HG03175 (cell line): ENCODE measurements at regions not wholly inside any gene's neighbourhood (a gene's known extent, or its start where the extent isn't known, plus 50 kb on each side); places are given as distances from the start of the nearest gene placed in this dataset.
"Not testable (repeated sequence)": the region's sequence is repeated elsewhere in the genome, so short reads cannot be mapped to it uniquely, and the experiment has no call there.

Source experiments
- ATAC-seq: cut with Tn5 transposase; IDR thresholded peaks from one replicate; pipeline ENCODE4 v1.9.1; 2021; ENCODE audit warnings: mild to moderate bottlenecking, moderate library complexity; ENCODE audit not compliant: unreplicated experiment

DNA sequence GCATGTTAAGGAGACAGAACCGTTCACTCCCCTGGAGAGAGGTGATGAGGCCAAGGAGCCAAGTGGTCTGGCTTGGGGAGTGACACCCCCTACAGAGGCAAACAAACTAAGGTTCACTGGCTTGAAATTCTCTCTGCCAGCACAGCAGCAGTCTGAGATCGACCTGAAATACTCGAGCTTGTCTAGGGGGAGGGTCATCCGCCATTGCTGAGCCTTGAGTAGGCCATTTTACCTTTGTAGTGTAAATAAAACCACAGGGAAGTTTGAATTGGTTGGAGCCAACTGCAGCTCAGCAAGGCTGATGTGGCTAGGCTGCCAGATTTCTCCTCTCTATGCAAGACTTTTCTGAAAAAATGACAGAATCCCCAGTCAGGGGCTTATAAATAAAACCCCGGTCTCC is 52.9 kb downstream of the CDY2B start:
- ATAC-seq = not testable (repeated sequence)

DNA sequence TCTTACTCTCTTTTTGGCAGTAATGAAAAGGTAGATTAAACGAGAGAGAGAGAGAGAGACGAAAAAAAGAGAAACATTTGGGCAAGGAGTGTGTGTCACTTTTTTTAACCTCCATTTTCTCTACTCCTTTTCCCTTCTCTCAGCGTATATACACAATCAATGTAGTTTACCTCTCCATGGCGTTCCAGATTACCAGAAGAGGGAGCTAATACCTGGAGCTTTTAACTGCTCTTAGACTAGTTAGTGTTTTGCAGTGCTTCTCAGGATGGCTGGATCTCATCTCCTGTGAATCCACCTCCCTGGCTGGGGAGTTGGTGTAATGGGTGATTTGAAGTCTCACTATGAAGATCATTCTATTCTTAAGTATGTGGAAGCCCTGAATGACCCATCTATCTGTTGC is 60.3 kb downstream of the CDY2B start:
- not testable (repeated sequence) for ATAC-seq

DNA sequence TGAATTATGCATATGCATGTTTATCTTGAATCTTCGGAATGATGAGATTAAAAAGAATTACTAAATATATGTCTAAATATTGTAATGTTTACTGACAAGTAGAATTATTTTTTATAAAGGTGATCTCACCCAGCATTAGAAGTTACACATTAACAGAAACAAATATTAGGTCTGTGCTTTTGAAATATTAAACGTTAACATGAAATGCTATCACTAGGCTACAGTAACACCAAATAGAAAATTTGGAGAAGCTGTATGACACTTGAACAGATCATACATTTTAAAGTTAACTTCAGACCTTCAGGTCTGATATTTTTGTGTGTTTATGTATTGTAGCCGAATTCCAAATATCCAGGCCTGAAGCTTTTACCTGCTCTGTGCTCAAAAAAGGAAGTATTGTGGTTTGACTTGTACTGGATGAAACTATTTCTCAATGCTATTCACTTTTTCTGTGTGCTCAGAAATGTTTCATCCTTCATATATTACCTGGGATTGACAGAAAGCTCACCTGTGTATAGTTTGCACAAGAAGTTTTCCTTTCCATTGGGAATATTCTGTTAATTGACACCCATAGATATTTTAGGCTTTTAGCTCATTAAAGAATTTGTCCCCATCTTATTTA is 60.9 kb downstream of the CDY2B start:
- not testable (repeated sequence) for ATAC-seq

DNA sequence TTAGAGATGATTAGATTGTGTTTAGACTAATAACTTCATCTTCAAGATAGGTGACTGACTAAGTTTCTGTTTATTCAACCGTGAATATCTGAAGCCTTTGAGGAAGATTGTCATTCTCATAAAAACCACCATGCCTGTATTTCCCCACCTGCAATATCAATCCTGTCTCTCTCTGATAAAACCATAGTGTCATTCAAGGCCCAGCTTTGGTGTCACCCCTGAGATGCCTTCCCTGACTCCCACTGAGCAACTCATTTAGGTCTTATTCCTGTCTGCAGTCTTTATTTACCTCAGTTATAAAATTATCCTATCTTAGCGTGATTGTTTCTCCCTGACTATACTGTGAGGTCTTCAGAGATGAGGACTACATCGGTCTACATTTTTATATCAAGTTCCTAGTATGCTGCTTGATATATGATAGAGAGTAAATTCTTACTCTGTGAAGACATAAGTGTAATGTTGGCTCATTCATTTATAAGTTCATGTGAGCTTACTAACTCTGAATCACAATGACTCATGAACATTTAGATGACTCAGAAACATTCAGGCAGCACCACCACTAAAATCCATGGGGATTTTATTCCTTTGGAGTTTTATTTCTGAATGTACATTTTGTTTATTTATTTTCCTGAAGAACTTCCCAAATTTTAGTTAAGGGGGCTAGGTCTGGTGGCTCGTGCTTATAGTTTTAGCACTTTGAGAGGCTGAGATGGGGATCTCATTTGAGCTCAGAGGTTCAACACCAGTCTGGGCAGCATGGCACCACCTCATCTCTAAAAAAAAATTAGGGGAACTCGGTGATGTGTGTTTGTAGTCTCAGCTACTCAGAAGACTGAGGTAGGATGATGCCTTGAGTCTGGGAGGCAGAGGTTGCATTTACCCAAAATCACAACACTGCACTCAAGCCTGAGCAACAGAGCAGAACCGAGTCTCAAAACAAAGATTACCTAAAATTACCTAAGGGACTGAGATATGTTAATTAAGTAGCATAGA is 62.6 kb downstream of the CDY2B start:
- ATAC-seq = not testable (repeated sequence)

DNA sequence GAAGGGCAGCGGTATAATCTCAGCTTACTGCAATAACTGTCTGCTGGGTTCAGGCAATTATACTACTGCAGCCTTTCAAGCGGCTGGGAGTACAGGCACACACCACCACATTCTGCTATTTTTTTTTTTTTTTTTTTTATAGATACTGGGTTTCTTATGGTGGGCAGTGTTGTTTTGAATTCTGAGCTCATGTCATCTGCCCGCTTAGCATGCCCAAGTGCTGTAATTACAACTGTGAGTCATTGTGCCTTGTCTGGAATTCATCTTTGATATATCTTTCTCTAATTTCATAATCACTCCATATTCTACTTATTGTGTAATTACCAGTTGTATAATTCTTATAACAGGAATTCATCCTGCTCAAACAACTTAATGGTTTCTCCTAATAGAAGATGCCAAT is 67.4 kb downstream of the CDY2B start:
- not testable (repeated sequence) for ATAC-seq

DNA sequence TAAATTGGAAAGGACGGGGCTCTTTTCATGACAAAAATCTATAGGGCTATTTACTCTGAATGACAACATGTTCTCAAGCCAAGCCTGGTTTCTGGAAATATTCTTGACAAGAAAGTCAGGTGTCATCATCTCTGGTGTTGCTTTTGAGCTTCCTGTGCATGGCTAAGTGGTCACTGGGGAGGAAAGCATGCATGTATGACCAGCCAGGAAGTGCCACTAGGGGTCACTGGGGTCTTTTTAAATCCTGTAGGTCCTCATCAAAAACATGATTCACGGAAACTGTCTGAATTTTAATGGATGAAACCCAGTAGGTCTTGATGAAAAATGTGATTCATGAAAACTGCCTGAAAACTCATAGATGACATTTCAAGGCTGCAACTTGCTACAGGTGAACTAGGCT is 80.1 kb downstream of the CDY2B start:
- ATAC-seq = not testable (repeated sequence)

DNA sequence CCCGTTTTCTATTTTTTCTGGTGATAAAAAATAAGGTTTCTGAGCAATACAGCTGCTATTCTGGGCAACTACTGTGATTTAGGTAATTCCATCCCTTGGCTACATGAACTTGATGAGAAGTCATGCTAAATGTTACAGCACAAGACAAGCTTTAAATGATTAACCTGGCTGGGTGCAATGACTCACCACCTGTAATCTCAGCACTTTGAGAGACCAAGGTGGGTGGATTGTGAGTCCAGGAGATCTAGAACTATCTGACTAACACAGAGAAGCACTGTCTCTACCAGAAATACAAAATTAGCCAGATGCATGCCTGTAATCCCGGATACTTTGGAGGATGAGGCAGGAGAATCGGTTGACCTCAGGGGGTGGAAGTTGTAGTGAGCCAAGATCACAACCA is 92.8 kb downstream of the CDY2B start:
- ATAC-seq = not testable (repeated sequence)

DNA sequence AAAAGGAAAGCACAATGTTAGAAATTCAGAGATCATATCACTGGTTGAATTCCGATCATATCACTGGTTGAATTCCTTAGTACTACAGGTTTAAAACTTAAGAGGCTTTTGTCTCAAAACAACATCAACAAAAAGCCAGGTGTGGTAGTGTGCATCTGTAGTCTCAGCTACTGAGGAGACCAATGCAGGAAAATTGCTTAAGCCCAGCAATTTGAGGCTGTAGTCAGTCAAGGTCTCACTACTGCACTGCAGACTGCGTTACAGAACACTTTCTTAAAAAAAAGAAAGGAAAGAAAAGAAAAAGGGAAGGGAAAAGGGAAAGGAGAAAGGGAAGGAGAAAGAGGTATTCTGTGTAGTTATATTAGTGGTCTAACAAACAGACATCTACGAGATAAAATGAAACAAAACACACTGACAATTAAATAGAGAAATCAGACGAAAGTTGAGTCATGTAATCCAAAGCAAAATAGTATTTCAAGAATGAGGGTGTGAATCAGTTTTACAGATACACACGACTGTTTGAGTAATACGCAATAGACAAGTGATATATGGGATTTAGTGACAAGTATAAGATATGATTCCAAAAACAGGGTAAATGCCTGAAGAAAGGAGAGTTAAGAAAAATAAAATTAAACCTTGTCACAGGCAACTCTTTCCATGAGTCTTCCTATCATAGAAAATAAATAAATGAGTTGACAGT is 113.9 kb downstream of the CDY2B start:
- not testable (repeated sequence) for ATAC-seq

DNA sequence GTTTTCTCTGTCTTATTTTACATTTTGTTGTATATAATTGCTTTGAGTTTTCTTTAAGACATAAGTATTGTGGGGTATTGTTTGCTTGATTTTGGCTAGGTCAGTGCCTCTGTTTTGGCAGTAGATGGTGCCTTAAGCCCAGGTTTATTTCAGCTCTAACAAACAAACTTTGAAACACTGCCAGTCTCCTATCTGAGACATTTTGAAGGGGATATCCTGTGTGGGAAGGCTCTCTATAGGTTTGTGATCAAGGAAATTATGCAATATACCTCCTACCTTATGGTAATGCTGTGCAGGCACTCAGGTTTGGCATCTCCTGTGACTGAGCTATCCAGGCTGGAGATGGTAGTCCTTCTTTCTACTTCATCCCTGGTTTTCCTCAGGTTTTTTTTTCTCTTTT is 120.8 kb downstream of the CDY2B start:
- ATAC-seq = not testable (repeated sequence)

DNA sequence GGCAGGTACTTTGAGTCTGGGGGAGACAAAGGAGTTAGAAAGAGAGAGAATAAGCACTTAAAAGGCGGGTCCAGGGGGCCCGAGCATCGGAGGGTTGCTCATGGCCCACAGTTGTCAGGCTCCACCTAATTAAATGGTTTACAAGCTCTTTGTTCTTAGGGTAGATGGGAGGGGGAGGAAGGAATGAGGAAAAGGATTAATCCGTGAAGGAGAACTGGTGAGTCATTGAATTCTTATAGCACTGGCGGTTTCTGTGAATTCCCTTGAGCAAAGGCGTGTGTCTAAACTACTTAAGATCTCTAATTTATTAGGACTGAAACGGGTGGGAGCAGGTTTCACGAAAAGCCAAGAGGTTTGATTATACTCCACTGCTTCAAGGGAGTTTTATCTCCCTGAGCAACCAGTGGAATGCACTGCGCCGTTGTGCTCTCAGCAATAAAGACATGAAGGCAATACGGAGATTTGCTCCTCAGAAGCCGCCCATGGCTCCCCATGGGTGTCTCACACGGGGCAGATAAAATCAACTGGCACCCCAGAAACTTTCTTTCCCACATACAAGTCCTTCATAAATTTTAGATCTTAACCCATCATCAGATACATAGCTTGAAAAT is 127.0 kb downstream of the CDY2B start:
- not testable (repeated sequence) for ATAC-seq

DNA sequence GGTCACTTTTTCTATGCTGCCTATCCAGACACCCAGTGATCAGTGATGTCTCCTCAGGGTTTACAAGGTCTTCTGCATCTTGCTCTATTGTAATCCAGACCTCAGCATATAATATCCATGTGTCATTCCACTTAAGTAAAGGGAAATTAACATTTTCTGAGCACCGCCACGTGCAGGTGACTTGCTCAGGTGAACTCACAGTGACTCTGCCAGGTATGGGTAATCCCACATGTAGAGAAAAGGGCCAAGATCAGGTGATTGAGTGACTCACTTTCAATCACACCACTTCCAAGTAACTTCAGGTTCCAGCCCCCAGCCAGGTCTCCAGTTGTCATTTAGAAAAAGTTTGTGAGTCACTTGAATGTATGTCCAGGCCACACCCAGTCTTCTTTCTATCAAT is 140.2 kb downstream of the CDY2B start:
- ATAC-seq = not testable (repeated sequence)

DNA sequence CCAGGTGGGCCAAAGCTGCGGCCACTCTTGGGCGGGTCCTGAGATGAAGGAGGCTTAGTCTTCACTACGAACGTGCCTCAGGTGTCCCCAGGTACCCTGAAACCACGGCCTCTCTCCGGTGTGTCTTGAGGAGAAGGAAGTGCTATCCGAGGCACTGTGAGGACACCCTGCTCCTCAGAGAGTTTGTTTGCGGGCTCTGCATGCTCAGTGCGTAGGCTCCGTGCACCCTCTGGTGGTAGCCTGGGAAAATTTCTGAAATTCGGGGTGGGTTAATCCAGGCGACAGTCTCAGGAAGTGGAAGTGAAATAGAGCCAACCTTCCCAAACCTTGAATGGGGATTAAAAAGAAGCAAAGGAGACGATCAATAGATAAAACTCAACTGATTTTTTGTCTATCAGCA is 150.5 kb downstream of the CDY2B start:
- not testable (repeated sequence) for ATAC-seq

DNA sequence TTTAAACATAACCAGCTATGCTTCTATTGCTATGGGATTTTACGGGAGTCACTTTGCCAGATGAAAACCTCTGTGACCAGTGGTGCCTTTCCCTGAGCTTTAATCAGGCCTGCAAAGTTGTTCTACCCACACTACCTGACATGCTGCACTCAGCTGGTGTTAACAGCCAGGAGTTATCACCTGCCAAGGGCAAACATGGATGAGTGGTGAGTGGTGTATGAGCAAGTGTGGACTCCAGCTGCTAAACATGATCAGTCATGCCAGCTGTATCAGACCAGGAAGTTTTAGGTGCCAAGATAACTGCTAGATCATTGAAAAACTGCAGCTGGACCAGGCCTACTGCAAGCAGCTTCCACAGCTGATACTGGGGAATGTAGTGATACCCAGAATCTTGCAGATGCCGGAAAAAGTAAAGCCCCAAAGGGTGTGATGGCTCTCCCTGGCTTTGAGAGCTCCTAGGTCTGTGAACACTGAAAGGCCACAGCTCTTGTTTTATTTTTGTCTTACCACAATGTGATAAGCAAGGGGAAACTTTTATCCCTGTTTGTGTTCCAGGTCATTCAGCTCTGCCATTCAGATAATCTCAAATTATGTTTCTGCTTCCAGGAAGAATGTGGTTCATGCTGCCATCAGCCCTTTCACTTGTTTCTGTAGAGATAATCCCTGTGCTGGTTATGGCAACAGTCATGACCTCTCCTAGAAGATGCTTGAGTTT is 163.5 kb downstream of the CDY2B start:
- not testable (repeated sequence) for ATAC-seq

DNA sequence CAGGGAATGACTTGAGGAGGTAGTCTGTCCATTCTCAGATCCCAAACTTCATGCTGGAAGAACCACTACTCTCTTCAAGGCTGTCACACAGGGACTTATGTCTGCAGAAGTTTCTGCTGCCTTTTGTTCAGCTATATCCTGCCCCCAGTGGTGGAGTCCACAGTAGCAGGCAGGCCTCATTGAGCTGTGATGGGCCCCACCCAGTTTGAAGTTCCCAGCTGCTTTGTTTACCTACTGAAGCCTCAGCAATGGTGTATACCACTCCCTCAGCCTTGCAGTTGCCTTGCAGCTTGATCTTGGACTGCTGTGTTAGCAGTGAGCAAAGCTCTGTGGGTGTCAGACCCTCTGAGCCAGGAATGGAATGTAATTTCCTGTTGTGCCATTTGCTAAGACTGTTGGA is 212.0 kb downstream of the CDY2B start:
- not testable (repeated sequence) for ATAC-seq

DNA sequence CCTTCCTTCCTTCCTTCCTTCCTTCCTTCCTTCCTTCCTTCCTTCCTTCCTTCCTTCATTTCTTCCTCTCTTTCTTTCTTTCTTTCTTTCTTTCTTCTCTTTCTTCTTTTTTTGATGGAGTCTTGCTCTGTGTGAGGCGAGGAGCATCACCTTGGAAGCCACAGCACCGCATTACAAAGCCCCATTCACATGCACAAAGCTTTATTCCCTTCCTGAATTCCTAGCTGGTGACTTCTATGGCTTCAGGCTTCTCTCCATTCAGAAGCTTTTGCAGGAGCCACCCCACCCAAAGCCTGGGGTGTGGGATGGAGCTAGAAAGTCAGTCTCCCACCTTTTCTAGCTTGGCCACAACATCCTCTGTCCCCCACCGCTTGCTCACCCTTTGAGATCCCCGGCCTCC is 237.0 kb downstream of the CDY2B start:
- not testable (repeated sequence) for ATAC-seq

DNA sequence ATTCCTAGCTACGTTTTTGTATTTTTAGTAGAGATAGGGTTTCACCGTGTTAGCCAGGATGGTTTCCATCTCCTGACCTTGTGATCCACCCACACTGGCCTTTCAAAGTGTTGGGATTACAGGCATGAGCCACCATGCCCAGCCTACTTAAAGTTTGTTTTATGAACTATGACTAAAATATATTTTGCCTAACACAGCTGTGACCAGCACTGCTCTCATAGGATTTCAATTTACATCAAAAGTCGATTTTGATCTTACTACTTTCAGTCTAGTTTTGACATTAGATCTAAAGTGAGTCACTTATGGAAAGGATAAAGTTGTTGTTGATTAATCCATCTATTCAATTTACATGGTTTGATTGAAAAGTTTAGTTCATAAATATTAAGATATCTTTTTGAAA is 245.5 kb downstream of the CDY2B start:
- ATAC-seq = not testable (repeated sequence)

DNA sequence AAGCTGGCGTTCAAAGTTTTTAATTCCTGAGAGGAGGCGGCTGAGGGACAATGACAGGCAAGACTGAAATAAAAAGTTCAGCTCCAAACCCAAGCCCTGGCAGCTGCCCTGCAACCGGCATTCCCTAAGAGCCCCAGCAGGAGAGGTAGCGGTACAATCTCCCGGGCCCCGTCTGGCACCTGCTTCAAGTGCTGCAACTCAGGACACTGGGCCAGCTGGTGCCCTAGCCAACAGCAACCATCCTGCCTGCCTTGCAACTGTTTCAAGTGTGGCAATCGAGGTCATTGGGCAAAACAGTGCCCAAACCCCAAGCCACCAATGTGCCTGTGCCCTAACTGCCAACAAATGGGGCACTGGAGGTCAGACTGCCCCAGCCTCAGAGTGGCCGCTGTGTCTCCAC is 268.8 kb downstream of the CDY2B start:
- ATAC-seq = not testable (repeated sequence)

DNA sequence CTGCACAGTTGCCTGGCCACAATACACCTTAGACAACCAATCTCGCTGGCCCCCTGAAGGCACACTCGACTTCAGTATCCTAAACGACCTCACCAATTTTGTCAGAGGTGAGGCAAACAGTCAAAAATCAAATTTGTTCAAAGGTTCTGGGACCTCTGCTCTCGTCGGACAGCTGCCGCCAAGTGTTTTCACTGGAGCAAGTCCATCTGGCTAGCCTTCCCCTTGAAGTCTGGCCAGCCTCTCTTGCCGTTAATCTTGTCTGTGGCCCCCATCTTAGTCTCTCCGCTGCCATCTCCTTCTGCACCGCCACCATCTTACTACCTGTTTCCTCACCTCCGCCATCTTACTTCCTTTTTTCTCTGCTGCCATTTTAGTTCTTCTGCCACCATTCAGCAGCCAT is 269.4 kb downstream of the CDY2B start:
- ATAC-seq = not testable (repeated sequence)

DNA sequence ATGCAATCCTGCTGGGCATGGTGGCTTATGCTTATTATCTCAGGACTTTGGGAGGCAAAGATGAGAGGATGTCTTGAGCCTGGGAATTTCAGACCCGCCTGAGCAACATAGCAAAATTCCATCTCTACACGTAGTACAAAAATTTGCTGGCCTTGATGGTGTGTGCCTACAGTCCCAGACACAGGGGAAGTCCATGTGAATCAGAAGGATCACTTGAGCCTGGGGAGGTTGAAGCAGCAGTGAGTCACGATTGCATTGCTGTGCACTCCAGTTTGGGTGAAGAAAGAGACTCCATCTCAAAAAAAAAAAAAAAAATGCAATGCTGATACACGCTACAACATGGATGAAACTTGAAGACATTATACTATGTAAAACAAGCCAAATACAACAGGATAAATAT is 272.9 kb downstream of the CDY2B start:
- ATAC-seq = not testable (repeated sequence)

DNA sequence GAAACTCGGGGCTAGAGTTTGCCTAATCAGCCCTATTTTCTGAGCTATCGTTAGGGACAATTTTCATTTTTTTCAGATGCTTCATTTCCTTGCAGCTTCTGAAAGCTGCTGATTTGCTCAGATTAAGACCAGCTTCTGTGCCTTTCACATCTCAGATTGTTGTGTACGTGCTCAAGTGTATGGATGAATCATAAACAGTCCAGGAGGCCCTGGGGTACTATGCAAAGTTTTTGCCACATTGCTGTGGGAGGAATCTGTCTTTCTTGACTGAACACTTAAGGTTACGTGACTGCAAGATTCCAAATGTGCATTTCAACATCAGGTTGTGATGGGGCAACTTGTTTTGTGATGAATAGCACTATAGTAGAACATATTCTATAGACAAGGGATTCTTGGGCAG is 280.8 kb downstream of the CDY2B start:
- not testable (repeated sequence) for ATAC-seq
